Fibroblast of pulmonary artery (primary cell): ENCODE measurements at regions not wholly inside any gene's neighbourhood (a gene's known extent, or its start where the extent isn't known, plus 50 kb on each side); places are given as distances from the start of the nearest gene placed in this dataset.

ENCODE experiments used
- DNase-seq: peaks from one replicate; pipeline ENCODE4 v3.0.0-alpha.2; 2010; ENCODE audit warnings: low read depth
- H3K4me3 ChIP-seq: replicated peaks from 2 replicates; pipeline ENCODE4 v1.5.1; 2011; ENCODE audit warnings: low read depth, mild to moderate bottlenecking, control low read depth, low read length, moderate library complexity
- TF ChIP-seq, protein P1 (sequence below): IDR thresholded peaks from 2 replicates; pipeline ENCODE4 v1.5.1; 2011; ENCODE audit warnings: mild to moderate bottlenecking, control low read depth, low read length, inconsistent platforms; ENCODE audit errors: missing control alignments

DNA sequence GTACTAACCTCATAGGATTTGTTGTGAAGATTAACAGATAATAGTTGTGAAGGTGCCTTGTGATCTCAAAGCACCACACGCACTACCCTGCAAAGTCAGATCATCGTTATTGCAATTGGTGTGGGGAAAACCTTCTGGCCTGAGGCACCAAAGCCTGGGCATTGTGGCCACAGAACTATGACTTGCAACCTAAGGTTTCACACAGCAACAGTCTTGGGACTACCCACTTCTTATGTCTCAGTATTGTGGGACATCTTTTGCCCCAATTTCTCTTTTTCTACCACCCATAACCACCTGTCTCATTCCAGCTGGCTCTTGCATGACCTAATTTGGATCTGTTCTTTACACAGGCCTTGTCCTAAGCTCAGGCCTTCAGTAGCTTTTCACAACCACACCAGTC is 247.8 kb upstream of the NR4A3 start:
- H3K4me3 ChIP-seq: no peak overlapping the region
- TF ChIP-seq, protein P1, sequence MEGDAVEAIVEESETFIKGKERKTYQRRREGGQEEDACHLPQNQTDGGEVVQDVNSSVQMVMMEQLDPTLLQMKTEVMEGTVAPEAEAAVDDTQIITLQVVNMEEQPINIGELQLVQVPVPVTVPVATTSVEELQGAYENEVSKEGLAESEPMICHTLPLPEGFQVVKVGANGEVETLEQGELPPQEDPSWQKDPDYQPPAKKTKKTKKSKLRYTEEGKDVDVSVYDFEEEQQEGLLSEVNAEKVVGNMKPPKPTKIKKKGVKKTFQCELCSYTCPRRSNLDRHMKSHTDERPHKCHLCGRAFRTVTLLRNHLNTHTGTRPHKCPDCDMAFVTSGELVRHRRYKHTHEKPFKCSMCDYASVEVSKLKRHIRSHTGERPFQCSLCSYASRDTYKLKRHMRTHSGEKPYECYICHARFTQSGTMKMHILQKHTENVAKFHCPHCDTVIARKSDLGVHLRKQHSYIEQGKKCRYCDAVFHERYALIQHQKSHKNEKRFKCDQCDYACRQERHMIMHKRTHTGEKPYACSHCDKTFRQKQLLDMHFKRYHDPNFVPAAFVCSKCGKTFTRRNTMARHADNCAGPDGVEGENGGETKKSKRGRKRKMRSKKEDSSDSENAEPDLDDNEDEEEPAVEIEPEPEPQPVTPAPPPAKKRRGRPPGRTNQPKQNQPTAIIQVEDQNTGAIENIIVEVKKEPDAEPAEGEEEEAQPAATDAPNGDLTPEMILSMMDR: no peak
- no peak for DNase-seq

DNA sequence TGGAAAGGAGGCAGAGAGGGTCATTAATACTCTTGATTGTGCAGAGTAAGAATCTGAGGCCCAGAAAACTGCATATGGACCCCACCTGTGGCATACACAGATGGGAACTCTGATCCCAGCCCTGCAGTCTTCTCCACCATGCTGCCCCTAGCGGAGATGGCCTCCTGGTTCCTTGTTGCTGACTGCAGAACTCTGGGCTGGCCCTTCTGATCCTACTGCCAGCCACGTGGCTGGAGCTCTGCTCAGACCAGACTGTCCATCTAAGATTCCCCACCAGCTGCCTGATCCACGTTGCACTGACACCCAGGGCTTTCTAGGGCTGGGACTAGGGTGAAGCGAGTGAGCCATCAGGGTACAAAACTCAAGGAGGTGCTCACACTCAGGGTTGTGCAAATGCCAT is 245.7 kb upstream of the NR4A3 start:
- no peak for DNase-seq
- H3K4me3 ChIP-seq: no peak overlapping the region
- TF ChIP-seq, protein P1: no peak

DNA sequence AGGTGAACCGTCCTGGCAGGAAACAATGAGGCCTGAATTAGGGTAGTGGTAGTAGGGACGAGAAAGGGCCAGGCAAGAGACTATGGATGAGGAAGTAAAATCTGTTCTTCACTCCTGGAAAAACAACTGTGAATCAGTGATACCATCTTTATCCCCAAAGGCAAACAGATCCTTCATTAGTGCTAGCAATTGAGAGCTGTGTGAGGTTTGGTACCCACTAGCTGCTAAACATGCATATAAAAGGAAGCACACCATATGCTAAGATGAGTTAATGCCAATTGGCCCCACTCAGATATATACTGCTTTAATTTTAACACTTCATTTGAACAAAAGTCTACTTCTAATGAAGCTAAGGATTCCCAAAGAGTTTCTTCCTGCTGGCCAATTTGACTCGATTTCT is 244.8 kb upstream of the NR4A3 start:
- no peak for DNase-seq
- TF ChIP-seq, protein P1: no peak
- no peak overlapping the region for H3K4me3 ChIP-seq

DNA sequence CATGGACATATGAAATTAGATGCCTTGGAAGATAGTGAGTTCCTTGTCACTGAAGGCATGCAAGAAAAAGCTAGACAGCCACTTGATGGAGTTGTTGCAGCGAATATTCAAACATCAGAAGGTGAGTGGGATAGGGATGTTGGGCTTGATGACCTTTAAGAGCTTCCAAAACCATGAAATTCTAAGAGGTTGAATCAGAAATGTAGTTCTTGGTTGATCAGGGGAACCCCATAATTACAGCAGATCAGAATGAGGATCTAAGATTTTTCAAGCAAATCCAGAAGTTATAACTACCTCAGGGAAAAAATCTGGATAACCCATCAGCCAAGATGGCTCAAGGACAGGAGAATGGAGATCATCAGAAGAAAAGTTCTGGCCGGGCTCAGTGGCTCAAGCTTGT is 244.3 kb upstream of the NR4A3 start:
- DNase-seq: no peak
- TF ChIP-seq, protein P1: no peak

DNA sequence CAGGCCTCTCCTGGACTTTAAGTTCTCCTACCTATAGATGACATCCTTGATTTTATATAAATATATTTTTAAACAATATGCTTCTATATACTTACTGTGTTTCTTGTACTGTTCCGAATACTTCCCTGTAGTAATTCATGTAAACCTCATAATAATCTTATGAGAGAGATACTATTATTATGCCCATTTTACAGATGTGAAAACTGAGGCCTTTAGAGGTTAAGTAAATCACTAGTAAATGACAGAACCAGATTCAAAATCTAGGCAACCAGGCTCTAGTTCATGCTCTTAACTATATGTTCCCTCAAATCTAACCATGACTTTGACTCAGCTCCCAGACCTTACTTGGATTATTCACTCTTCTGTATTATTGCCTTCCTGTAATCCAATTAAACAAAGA is 243.0 kb upstream of the NR4A3 start:
- TF ChIP-seq, protein P1: no peak
- DNase-seq: no peak

More for the DNA sequence above, 244.3 kb upstream of the NR4A3 start:
- no peak overlapping the region for H3K4me3 ChIP-seq

DNA sequence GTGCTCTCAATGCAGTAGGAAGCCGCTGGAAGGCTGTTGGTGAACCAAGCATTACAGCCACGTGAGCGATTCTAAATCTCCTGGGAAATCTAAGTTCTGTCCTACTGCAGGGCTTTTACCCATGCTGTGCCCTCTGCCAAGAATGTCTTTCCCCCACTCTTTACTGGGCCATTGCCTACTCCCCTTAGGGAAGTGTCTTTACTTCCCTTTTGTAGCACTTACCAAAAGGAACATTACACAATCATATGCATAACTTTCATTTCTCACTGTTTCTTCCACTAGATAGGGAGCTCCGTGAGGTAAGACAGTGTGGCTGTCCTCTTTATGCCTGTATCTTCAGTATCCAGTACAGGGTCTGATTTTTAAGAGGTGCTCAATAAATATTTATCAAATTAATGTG is 241.7 kb upstream of the NR4A3 start:
- TF ChIP-seq, protein P1: no peak
- no peak for DNase-seq
- H3K4me3 ChIP-seq: no peak overlapping the region

More for the DNA sequence above, 243.0 kb upstream of the NR4A3 start:
- H3K4me3 ChIP-seq: no peak overlapping the region

DNA sequence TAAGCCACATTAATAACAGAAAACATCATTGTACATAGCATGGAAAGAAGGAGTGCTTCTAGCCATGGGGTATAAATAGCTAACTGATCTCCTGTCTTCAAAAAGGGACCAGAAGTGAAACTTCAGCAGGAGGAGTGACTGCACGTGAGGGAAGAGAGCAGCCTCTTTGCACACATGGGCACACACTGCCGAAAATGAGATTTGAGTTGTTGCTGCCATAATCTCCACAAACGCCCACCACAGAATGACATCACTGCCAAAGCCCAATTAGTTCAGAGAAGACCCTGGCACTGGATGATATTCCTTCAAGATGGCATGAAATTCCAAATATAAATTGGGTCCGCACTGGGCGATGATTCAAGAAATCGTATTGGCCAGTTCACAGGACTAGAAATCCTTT is 238.9 kb upstream of the NR4A3 start:
- no peak overlapping the region for H3K4me3 ChIP-seq
- TF ChIP-seq, protein P1: no peak
- DNase-seq: no peak
